ENCODE measurements at regions not wholly inside any gene's neighbourhood (a gene's known extent, or its start where the extent isn't known, plus 50 kb on each side); places are given as distances from the start of the nearest gene placed in this dataset.

GRCh38 chr10:128568491-128568890 is 442.3 kb upstream of the MKI67 start:
- TF ChIP-seq POLR2A (IDR thresholded peaks at IDR 0.05) = no peak
- no peak for TF ChIP-seq CTCF (IDR thresholded peaks at IDR 0.05)
- no peak for TF ChIP-seq POLR2AphosphoS5 (IDR thresholded peaks at IDR 0.05; ENCODE audit: insufficient read depth in 1 of 2, low read depth in 1 of 2)
